HG03103 (cell line): ENCODE measurements at regions not wholly inside any gene's neighbourhood (a gene's known extent, or its start where the extent isn't known, plus 50 kb on each side); places are given as distances from the start of the nearest gene placed in this dataset.

Experiments used
- ATAC-seq: cut with Tn5 transposase; IDR thresholded peaks from one replicate; pipeline ENCODE4 v1.9.1; 2021; ENCODE audit warnings: low read depth; ENCODE audit not compliant: unreplicated experiment

DNA sequence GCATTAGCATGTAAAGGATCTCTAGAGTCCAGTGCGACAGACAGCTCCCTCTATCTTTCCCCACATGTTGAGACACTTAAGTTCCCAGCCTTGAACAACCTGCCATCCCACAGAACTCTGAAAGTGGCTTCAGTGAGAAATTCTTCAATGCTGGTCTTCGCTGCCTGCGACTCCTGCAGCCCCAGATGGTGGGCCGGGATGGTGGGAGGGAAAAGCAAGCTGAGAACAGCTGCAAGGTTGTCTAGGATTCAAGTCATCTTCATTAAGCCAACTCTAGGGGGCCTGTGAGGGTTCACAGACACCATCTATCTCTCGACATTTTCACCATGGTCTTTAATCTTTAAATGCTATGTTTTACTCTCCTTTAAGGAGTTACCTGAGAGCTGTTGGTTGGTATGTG lies 185.5 kb upstream of the C1orf174 start:
- ATAC-seq = no peak

DNA sequence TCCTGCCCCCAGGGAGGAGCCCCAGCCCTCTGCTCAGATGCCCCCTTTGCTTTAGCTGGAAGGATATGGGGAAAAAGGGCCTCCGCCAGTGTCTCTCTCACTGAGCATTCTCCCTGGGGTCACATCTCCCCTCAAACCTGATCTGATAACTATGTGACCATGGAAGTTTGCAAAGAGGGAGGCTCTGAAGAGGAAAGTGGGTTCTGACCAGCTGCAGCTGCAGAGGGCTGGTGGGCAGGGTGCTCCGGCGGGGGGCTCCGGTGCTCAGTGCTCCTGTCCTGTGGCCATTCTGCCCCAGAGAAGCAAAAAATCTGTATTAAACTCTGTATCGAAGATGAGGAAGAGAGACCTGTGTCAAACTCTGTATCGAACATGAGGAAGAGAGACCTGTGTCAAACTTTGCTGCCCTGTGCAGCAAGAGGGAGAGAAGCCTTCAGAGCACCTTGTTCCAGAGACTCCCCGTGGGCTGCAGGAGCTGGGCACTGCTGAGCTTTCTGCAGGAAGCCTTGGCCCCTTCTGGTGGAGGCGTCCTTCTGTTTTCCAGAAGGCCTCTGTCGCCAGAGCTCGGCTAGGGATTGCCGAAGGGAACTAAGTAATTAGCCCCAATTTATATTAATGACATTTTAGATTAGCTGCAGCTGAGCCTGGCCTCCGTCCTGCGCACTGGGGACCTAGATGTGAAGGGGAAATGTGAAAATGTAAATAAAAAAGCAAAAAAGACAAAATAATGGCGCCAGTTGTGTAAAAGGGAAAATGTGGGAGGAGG lies 186.2 kb upstream of the C1orf174 start:
- no peak for ATAC-seq

DNA sequence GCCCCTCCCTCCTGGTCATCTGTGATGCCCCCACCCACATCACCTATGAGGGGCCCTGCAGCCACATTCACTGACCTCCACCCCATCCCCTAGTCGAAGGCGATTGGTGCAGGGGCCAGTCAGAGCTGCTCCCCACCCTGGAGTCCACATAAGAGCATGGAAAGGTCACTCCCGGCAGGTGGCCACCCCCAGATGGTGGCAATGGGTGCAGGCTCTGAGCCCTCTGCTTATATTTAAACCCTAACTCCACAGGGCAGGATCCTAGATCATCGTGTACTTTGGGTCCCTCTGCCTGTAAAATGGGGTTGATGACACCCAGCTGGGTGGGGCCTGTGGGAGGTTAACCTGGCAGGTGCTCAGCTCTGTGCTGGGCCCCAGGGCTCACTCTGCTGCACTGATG lies 186.8 kb upstream of the C1orf174 start:
- ATAC-seq = no peak

DNA sequence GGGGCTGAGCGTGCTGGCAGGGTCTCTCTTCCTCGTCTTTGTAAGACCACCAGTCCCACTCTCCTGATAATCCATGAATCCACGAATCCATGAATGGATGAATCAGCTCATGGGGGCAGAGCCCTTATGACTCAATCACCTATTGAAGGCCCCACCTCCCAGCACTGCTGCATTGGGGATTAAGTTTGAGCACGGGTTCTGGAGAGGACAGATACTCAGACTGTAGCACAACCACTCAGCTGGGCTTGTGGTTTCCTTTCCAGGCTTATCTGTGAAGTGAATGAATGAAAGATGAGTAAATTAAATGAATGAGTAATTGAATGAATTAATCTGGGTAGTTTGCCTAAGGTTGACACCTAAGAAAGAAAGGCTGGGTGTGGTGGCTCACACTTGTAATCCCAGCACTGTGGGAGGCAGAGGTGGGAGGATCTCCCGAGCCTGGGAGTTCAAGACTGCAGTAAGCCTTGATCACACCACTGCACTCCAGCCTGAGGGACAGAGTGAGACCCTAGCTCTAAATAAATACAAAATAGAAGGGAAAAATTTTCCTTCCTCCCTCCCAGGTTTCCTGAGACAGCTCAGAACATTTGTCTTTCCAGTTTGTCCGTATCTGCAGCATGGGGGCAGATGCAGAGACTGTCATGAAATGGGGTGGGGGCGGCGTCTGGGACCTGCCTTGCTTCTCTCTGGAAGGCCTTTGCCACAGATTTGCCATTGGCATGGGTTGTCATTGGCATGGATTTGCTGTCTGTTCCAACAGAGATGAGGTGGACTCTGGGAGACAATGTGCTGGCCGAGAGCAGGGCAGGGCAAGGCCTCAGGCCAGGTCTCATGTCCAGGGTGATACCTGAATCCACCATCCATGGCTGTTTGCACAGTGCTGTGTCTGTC lies 187.7 kb upstream of the C1orf174 start:
- no peak for ATAC-seq

DNA sequence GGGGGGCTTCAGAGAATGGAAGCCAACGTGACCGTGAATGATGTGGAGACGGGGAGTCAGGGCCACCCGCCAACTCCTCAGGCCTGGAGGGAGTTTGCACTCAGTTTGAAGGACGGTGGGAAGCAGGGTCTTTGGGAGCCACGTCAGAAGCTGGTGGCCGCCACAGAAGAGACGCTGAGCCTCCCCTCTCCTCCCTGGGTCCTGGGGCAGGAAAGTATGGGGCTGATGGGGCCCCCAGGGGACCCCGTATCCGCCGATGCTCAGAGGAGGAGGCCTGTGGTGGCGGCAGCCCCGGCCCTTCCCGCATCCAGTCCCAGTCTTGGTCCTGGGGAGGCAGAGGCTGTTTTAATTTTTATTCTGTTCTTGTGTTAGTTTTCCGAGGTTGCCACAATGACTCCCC lies 188.6 kb upstream of the C1orf174 start:
- ATAC-seq = no peak

DNA sequence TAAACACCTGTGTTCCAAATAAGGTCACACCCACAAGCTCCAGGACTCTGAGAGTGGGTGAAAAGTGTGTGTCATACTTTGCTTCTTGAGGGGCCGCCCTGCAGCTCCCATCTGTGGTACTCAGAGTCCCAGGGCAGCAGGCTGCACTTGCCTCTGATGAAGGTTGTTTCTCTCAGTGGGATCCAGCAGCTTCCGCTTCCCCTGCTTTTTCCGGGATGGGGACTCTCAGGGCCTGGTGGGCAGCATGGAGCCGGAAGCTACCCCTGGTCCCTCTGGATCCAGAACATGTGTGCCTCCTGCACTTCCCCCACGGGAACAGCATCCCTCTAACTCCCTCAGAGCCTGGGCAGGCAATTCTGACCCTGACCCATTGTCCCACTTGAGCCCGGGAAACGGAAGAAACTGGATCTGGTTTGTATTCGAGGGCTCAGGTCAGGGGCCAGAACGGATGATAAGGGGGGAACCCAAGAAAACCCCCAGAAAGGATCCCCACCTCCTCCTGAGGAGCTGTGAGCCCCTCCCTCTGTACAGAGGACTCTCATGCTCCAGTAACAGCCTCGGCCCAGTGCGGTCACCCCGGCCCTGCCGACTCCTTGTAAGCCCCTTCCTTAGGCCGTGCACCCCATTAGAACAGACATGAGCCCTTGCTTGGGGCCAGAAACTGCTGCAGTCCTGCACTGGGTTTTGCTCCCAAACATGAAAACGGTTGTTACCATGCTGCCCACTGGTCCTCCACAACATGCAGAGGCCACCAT lies 189.5 kb upstream of the C1orf174 start:
- no peak for ATAC-seq

DNA sequence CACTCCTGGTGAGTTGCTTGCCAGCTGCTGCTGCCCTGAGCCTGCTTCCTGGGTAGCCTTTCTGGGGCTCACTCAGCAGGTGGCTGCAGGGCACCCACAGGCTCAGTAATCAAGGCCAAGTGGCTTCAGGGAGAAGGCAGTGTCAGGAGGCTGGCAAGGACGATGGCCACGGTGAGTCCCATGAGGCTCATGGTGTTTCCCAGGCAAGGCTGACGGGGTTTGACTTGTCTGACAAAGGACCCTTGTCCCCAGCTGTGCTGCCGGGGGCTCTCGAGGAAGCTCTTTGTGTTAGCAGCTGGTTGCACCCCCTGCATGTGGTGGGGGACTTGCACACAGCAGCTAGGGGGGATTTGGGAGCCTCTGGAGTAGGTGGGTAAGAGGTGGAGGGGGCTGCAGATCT lies 190.5 kb upstream of the C1orf174 start:
- no peak for ATAC-seq

DNA sequence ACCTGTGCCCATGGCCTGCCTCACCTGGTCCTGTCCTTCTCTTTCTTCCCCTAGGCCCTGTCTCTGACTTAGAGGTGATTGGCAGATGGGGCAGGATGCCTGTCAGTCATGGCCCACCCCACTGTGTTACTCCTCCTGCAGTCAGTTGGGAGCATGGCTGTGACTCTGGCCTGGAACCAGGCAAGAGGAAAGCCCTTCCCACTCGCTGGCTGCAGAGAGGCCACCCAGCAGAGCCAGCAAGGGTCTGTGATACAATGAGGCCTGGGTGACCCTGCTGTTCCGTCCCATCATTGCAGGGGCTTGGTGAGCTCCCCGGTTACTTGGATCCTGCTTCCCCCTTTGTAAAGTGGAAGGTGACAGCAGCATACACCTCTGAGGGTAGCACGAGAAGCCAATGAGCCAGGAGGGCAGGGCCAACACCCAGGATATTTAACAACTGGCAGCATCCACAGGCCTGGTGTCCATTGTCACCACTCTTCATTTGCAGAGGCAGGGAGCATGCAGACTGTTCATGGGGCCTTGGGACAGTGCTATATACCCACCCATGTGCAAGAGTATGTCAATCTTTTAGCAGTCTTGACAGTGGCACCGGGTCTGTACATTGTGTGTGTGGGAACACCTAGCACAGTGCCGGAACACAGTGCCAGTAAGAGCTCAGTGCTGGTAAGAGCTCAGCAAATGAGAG lies 191.0 kb upstream of the C1orf174 start:
- no peak for ATAC-seq

DNA sequence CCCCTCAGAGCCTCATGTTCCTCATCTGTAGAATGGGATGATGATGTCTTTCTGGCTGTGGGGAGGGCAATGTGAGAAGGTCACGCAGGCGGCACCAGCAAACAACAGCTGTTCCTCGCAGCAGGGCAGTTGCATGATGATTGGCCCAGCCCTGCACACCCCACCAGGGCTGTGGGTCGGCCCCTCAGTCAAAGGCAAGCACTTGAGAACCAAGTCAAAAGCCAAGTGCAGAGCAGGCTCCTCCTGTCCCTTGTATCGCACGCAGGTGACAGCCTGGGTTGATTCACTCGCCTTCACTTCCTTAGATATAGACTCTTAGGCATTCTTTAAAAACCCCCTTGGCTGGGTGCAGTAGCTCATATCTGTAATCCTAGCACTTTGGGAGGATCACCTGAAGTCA lies 191.9 kb upstream of the C1orf174 start:
- ATAC-seq = no peak

DNA sequence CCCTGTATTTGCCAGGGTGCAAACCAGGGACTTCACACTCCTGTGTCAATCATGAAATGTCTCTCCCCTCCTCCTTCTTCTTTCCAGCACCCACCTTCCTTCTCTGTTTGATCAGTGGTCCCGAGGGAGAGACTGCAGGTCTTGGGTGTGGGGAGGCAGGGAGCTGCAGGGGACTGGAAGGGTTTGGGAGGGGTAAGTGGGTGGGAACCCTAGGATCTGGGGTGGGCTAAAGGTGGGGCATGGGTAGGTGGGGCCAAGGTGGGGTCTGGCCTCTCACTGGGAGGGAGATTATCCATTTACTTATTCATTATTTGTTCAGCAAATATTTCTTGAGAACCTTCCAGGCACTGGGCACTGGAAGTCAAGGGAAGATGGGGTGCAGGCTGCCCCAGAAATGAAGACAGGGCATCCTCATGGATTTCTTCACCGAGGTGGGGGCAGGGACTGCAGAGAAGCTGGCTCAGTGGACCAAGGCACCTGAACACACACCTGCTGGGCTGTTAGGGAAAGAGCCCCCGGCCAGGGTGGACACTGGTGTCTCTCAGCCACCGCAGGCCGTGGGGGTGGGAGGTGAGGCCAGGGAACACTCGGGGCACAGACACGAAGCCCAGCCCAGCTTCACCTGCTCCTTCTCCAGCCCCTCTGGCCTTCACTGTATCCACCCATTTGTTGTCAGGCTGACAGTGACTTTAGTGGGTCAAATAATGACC lies 193.9 kb upstream of the C1orf174 start:
- ATAC-seq = no peak

DNA sequence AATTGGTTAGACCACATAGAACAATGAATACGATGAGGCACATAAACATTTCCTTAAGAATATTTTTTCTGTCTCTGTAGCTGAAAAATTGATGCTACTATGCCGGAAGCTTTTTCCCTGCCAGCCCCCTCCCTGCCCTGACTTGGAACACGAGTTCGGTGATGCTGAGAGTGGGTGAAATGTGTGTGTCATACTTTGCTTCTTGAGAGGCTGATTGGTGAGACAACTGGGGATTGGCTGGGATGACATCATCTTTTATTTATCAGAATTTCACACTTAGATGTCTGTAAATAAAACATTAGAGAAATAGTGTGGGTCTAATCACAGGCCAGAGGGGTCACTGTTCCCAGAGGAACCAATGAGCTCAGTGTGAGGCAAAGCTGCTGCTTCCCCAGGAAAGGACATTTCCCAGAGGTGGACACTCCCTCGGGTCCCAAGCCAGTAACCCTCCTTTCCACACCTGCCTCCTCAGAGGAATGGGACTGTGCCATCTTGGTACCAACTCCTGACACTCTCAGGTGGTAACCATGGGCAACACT lies 195.4 kb upstream of the C1orf174 start:
- ATAC-seq = no peak

DNA sequence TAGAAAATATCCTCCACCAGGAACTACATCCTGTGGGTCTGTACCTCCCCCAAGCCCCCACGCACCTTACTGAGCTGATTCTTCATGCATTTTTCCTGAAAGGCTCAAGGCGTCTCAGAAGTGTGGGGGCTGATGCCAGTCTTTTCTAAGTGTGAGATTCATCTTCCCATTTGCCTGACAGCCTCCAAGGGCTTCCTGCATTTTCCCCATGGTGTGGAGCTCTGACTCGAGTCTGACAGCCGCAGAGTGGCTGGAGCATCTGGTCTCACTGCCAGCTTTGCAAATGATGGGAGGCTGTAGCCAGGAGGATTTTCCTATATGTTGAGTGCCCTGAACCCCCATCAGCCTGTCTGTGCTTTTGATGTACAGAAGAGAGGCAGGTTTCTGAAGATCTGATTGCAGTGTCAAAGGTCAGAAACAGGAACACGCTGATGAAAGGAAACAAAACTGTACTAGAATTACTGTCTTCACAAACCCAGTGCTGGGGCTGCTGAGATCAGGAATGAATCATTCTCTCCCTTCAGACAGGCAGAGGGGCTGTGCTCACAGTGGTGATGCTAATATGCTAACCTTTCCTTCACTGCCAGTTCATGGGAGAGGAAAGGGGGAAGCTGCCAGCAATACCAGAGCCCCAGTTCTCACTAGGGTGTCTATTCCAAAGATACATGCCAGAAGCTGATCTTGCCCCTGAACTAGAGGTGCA lies 201.5 kb upstream of the C1orf174 start:
- no peak for ATAC-seq

DNA sequence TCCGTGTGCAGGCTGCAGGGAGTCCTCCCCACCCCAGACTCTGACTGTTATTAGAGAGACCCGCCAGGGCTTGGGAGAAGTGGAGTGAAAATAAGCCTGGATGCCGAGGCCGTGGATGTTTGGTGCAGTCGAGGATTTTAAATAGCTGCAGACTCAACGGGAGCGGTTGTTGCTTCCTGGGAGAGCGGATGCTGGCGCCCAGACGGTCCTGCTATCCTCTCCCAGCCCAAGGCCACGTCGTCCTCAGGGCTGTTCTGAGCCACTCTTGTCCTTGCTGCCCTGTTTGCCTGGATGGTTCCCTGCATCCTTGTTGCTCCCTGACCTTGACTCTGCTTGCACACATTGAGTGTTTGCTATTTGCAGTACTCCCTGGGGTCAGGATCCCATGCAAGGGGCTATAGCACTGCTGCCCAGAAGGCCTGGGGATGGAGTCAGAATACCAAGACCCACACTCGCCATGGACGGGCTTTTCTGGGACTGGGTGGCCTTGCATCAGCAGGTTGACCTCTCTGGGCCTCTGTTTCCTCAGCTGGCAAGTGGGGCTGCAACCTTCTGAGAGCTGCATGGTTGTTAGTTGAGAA lies 205.3 kb upstream of the C1orf174 start:
- ATAC-seq = no peak

DNA sequence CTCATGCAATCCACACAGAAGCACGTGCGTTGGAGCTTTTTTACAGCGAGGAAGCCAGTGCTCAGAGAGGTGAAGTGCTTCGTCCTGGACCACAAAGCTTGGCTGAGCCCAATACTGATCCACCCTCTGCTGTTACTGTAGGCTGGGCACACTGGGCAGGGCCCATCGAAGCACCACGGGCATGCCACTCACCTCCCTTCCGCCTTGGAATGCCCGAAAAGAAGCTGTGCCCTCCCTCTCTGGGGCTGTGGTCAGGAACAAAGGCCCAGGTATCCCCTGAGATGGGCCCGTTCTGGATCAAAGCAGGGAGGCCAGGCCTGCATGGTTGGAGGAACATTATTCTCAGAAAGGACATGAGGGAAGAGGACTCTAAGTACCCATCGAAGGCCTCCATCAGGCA lies 206.7 kb upstream of the C1orf174 start:
- no peak for ATAC-seq

DNA sequence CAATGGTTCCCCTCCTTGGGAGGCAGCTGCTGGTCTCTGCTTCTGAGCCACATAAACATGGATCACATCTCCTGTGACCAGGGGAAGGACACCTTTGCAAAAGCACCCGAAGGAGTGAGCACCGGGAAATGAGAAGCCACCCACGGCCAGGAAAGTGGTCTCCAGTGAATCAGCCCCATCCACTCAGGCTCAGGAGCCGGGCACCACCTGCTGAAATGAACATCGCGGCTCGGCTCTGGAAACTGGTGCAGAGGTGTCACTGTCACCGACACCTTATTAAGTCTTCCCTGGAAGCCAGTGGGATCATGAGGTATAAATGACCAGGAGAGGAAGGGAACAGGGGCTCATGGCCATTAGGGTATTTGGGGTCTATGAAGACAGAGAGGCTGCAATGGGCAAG lies 207.2 kb upstream of the C1orf174 start:
- ATAC-seq = no peak

DNA sequence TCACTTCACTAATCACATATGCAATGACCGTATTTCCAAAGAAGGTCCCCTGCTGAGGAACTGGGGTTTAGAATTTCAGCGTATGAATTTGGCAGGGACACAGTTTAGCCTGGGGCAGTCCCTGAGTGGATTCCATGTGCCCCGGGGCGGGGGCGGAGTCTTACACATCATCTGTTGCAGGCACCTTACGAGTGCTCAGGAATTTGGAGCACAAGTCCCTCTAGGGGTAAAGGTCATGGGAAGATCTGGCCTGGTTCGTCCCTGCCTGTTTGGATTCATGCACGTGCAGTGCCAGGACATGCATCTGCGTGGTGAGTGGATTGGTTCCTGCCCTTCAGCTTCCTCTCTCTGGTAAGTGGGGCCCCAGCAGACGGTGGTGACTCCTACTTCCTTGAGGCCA lies 208.3 kb upstream of the C1orf174 start:
- no peak for ATAC-seq

DNA sequence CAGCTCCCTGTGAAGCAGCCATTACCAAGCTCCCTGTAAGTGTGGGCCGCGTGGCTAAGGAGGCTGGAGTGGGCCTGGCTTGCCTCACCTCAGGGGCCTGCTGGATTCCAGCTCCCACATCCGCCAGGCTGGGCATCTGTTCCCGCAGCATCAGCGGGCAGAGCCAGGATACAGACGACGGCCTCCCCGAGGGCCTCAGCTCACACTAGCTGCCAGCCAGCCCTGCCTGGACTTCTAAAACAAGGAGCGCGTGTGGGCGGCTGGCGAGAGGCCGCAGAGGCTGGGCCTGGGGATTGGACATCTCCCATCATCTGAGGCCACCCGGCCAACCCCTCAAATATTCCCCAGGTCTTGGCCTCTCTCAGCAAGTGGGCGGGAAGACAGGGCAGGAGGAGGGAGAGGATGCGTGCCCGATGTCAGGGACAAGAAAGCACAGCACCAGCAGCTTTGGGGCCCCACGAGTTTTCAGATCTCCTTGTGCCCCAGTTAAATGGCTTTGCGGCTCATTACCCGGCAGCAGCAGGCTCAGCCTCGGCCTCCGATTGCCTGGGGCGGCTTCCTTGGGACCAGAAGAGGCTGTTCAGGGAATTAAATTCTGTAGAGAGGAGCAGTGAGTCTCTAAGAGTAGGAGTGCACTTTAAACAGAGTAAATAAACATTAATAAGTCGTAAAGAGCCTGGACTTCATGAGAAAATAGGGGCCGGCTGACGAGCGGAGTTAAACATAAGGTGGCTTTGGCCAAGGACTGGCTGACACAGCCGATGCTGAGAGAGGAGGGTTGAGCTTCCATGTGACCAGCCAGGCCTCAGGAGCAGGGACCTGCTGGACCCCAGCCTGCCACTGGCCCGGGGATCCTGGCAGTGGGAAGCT lies 208.9 kb upstream of the C1orf174 start:
- no peak for ATAC-seq

DNA sequence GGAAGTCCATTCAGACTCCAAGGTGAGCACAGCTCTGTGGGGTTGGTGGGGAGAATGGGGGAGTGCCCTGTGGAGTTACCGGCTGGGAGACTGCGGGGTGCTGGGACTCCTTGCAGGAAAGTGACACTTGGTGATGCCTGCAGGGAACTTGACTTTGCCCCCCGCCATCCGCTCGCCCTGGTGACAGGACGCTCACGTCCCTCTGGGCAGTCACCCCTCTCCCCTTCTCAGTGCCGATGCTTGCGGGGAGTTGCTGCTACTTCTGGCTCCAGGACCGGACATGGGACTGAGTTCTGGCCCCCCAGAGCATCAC lies 209.5 kb upstream of the C1orf174 start:
- ATAC-seq = no peak
